NCI-H524 (cell line): ENCODE measurements at regions not wholly inside any gene's neighbourhood (a gene's known extent, or its start where the extent isn't known, plus 50 kb on each side); places are given as distances from the start of the nearest gene placed in this dataset.
"Not testable (repeated sequence)": the region's sequence is repeated elsewhere in the genome, so short reads cannot be mapped to it uniquely, and the experiment has no call there.

Source experiments
- DNase-seq, 2 experiments: peaks; one replicate each; lab custom pipeline; 2025; lab: John Stamatoyannopoulos, UW

DNA sequence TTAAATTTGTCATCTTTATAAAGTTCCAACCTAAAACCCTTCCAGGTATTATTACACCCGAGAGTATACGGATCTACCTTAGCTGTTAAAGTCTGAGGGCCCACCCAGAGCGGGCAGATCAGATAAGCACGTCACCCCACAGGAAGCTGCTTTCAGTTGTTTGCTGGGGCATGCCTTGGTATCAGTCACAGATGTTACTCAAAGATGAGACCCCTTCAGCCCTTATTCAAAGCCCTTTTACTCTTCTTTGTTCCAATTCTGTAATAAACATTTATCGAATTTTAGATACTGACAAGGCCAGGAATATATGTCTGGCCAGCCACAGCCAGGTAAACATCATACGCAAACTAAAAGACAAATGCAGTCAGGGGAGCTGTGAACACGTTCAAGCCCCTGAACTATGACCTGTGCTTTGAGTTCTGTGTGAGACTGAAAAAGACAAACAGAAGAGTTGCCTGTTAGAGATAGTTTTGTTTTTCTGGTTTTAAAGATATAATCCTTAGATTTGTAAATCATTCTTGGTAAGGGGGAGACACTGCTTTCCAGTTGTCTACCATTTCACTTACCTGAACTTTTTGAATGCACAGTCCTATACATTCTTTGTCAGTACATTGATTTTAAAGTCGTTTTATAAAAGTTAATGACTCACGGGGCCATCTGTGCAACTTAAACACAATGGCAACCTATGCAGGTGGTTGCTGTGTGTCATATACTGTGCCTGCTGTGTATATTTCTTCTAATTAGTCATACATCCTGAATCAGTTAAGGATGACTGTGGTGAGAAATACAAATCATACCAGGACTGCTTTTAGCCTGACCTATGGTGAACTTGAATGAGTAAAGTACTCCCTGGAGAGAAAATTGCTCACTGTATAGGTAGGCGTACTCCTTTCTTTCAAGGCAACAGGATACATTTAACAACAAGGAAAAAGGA lies 100.5 kb upstream of the ITPRID2 start:
- DNase-seq = no peak

DNA sequence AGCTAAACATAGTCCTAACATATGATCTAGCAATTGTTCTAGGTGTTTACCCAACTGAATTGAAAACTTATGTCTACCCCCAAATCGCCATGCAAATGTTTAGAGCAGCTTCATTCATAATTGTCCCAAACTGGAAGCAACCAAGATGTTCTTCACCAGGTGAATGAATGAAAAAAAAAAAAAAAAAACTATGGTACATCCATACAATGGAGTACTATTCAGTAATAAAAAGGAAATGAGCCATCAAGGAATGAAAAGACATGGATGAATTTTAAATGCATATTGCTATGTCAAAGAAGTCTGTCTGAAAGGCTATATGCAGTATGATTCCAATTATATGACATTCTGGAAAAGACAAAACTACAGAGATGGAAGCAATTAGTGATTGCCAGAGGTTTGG lies 98.6 kb upstream of the ITPRID2 start:
- no peak for DNase-seq

DNA sequence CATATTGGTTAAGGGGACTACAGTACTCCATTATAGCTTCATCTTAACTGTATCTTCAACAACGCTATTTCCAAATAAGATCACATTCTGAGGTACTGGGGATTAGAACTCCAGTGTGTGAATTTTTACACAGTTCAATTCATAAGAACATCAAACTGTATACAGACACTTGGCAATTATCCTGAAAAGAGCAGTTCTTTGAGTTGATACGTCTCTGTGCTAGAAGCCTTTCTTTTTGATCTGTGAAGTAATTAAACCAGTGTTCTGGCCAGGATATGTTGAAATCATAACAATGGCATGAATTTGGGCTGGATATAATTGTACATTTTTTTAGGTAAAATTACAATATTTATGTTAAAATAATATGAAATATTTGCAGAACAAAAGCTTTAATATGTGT lies 93.5 kb upstream of the ITPRID2 start:
- no peak for DNase-seq

DNA sequence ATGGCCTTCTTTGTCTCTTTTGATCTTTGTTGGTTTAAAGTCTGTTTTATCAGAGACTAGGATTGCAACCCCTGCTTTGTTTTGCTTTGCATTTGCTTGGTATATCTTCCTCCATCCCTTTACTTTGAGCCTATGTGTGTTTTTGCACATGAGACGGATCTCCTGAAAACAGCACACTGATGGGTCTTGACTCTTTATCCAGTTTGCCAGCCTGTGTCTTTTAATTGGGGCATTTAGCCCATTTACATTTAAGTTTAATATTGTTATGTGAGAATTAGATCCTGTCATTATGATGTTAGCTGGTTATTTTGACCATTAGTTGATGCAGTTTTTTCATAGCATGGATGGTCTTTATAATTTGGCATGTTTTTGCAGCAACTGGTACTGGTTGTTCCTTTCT lies 89.2 kb upstream of the ITPRID2 start:
- DNase-seq = not testable (repeated sequence)

DNA sequence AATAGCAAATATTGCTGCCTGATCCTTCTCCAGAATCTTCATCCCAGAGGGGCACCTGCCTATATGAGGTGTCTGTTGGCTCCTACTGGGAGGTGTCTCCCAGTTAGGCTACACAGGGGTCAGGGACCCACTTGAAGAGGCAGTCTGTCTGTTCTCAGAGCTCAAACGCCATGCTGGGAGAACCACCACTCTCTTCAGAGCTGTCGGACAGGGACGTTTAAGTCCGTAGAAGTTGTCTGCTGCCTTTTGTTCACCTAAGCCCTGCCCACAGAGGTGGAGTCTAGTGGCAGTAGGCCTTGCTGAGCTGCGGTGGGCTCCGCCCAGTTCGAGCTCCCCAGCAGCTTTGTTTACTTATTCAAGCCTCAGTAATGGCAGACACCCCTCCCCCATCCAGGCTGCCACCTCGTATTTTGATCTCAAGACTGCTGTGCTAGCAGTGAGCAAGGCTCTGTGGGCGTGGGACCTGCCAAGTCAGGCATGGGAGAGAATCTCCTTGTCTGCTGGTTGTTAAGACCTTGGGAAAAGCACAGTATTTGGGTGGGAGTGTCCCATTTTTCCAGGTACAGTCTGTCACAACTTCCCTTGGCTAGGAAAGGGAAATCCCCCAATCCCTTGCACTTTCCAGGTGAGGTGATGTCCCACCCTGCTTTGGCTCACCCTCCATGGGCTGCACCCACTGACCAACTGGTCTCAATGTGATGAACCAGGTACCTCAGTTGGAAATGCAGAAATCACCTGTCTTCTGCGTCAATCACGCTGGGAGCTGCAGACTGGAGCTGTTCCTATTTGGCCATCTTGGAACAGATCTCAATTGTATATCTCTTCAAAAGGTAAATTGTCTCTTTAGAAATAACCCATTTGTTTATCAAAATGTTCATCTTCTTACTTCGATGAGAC lies 87.4 kb upstream of the ITPRID2 start:
- DNase-seq = not testable (repeated sequence)

- DNase-seq = no peak
Observed at GRCh38 chr2:181805228-181806038, 86.1 kb upstream of the ITPRID2 start.

GRCh38 chr2:181806039-181806392 lies 85.5 kb upstream of the ITPRID2 start:
- no peak for DNase-seq

DNA sequence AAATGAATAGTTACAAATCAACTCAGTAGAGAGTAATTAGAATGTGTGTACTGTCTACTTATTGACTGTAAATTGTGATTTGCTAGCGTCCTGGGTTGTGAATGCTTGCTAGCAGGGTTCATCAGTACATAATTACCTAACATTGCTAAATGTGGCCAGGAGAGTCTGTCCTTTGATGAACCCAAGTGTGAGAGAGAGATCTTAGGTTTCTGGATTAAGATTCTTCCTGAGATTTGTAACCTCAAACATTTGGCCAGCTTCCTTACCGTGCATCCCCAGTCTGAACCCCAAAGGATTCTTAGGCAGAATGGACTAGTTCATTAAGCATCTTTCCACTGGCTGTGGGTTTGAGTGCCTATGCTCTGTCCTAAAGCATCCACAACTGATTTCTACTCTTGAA lies 84.0 kb upstream of the ITPRID2 start:
- no peak for DNase-seq

- no peak for DNase-seq
Observed at GRCh38 chr2:181810823-181811695, 80.5 kb upstream of the ITPRID2 start.

DNA sequence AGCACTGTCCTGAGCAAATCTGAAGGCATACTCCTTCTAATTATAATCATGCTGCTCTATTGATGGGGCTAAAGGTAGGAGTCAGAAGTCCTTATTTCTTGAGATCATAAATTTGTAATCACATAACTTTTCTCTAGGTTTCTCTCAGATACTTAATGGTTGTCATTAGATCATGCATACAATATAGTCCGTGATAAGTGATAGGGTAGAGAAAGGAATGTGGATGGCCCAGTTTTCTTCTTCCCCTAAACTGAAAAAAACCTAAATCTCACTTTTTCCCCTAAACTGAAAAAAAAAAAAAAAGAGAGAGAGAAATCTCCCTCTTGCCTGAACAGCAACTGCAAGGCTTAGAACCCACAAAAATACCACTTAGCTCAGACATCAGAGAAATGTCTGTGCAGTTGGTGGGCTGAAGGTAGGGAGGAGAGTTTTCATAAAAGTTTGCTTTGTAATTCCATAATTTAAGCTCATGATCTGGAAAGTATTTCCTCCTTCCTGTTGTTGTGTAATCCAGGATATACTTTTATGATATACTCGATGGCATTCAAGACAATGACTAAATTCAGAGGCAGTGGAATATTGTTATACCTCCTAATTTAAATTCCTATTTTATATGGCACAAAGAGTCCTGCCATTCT lies 79.3 kb upstream of the ITPRID2 start:
- DNase-seq = no peak

- DNase-seq = no peak
Observed at GRCh38 chr2:181814057-181814491, 77.5 kb upstream of the ITPRID2 start.

- DNase-seq = no peak
Observed at GRCh38 chr2:181817509-181817908, 74.0 kb upstream of the ITPRID2 start.

DNA sequence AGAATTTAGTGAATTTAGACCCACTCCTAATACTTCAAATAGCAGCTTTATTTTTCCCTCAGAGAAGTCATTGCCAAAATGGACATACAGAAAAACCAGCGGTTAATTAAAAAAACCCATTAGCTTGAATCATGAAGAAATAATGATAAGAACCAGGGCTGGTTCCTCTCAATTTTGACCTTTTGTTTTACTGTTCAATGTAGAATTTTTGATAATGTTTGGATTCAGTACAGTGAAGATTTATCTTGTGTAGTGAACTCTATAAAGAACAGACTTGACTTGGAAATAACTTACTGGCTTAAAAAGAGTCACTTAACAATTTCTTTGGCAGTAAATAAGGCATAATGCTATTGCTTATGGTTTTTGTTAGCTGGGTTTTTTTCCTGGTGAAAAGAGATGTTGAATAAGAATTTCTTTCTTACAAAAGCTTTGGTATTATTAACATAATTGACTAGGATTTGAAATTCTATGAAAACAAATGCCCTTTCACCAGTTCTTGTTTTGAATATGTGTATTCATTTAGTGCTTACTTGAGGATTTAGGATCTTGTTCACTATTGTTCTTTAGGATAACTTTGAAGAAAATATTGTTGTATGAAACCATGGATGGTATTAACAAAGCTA lies 73.4 kb upstream of the ITPRID2 start:
- no peak for DNase-seq

- DNase-seq = no peak
Observed at GRCh38 chr2:181818840-181819239, 72.7 kb upstream of the ITPRID2 start.

- no peak for DNase-seq
Observed at GRCh38 chr2:181821049-181821448, 70.5 kb upstream of the ITPRID2 start.

- DNase-seq = no peak
Observed at GRCh38 chr2:181822097-181822496, 69.4 kb upstream of the ITPRID2 start.

DNA sequence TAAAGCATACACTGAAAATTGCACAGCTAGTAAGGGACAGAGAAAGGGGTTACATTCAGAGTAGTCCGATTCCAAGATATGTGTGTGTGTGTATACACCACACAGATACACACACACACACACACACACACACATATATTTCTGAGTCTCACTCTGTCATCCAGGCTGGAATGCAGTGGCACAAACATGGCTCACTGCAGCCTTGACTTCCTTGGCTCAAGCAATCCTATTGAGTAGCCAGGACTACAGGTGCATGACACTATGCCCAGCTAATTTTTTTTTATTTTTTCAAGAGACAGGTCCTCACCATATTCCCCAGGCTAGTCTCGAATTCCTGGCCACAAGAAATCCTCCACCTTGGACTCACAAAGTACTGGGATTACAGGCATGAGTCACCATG lies 68.1 kb upstream of the ITPRID2 start:
- no peak for DNase-seq

DNA sequence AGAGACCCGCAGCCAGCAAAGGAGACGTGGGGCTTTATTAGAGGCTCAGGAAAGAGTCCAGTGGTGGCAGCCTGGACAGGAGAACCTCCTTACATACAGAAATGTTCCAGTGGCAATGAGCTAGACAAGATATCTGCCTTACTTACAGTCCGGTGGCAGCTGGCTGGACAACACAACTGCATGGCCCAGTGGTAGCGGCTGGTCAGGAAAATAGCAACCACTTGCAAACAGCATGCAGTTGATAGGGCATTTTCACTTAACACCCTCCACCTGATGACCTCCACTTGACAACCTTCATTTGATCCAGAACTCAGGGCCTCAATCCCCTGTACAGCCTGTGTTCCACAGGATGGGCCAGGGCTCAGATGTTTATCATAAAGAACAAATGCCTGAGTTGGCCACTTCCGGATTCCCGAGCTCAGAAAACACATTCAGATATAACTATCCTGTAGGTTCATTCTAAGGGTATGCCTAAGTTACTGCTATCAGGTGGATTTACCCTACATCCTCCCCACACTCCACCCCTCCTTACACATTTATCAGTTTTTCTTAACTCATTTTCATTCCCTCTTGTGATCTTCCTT lies 63.3 kb upstream of the ITPRID2 start:
- no peak for DNase-seq

GRCh38 chr2:181829230-181829629 lies 62.3 kb upstream of the ITPRID2 start:
- DNase-seq = no peak

- no peak for DNase-seq
Observed at GRCh38 chr2:181832015-181832414, 59.5 kb upstream of the ITPRID2 start.
